NB4 (cell line): ENCODE measurements at regions not wholly inside any gene's neighbourhood (a gene's known extent, or its start where the extent isn't known, plus 50 kb on each side); places are given as distances from the start of the nearest gene placed in this dataset.

Source experiments
- CTCF ChIP-seq: IDR thresholded peaks from one replicate; pipeline ENCODE4 v1.5.1; 2012; ENCODE audit warnings: low read depth, low read length
- MAX ChIP-seq: IDR thresholded peaks from 2 replicates; pipeline ENCODE4 v1.6.1; 2011; ENCODE audit warnings: low read depth, low read length
- MYC ChIP-seq: IDR thresholded peaks from 2 replicates; pipeline ENCODE4 v1.6.1; 2011; ENCODE audit warnings: low read depth, low read length
- POLR2A ChIP-seq: IDR thresholded peaks from 2 replicates; pipeline ENCODE4 v1.6.1; 2011; ENCODE audit warnings: mild to moderate bottlenecking; ENCODE audit not compliant: insufficient read length; ENCODE audit errors: extremely low read depth

DNA sequence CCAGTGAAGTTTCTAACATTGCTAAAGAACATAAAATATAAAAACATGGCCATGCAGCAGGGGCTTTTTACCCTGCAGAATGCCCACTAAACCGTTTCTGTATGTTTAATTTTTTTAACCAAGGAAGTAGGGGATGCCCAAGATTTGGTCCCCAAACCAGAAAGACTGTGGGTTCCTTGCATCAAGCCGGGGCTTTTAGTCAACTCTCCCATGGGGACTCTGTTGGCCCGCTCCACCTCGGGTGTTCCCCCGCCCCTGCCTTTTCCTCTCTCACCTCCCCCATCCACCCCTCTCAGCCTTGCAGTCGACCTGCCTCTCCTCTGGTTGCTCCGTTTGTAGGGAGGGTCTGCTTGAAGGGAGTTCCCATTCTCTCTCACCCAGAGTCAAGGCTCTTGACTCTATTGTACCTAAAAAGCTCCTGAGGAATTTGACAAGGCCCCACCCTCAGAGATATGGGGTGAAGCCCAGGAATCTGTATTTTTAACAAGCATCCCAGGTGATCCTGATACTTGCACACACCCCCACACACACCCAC is 117.5 kb downstream of the TOMM20 start:
- no peak for TF ChIP-seq CTCF
- no peak for TF ChIP-seq POLR2A
- TF ChIP-seq MAX = no peak
- no peak for TF ChIP-seq MYC
